ENCODE measurements at regions not wholly inside any gene's neighbourhood (a gene's known extent, or its start where the extent isn't known, plus 50 kb on each side); places are given as distances from the start of the nearest gene placed in this dataset.

- TF ChIP-seq, protein P1, sequence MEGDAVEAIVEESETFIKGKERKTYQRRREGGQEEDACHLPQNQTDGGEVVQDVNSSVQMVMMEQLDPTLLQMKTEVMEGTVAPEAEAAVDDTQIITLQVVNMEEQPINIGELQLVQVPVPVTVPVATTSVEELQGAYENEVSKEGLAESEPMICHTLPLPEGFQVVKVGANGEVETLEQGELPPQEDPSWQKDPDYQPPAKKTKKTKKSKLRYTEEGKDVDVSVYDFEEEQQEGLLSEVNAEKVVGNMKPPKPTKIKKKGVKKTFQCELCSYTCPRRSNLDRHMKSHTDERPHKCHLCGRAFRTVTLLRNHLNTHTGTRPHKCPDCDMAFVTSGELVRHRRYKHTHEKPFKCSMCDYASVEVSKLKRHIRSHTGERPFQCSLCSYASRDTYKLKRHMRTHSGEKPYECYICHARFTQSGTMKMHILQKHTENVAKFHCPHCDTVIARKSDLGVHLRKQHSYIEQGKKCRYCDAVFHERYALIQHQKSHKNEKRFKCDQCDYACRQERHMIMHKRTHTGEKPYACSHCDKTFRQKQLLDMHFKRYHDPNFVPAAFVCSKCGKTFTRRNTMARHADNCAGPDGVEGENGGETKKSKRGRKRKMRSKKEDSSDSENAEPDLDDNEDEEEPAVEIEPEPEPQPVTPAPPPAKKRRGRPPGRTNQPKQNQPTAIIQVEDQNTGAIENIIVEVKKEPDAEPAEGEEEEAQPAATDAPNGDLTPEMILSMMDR (IDR thresholded peaks at IDR 0.05; ENCODE audit: insufficient read depth, low read length), result no peak
- TF ChIP-seq POLR2AphosphoS5 (IDR thresholded peaks at IDR 0.05; ENCODE audit: low read depth) (no peak), SPI1 (IDR thresholded peaks at IDR 0.05; ENCODE audit: borderline replicate concordance, low read depth) (no peak), GABPA (IDR thresholded peaks at IDR 0.05; ENCODE audit: low read depth) (no peak), REST (IDR thresholded peaks at IDR 0.05; ENCODE audit: insufficient replicate concordance, low read depth) (no peak)
Measured at GRCh38 chr3:40714771-40715345, 190.1 kb downstream of the ZNF621 start.
